Parathyroid adenoma (tissue), 2 donors: ENCODE measurements at regions not wholly inside any gene's neighbourhood (a gene's known extent, or its start where the extent isn't known, plus 50 kb on each side); places are given as distances from the start of the nearest gene placed in this dataset.

Source experiments
- H2AFZ ChIP-seq: fragments of 300-600 bp; sonication (generic); one replicate; pipeline ENCODE4 v1.7.0; 2017; ENCODE audit warnings: antibody characterized with exemption, mild to moderate bottlenecking
- H3K27ac ChIP-seq: fragments of 300-600 bp; sonication (generic); one replicate; pipeline ENCODE4 v1.7.0; 2017
- H3K27me3 ChIP-seq: fragments of 300-600 bp; sonication (generic); one replicate; pipeline ENCODE4 v1.7.0; 2017; ENCODE audit warnings: low read length; ENCODE audit not compliant: control insufficient read depth, insufficient read depth
- H3K36me3 ChIP-seq: fragments of 300-600 bp; sonication (generic); one replicate; pipeline ENCODE4 v1.7.0; 2017; ENCODE audit warnings: low read length; ENCODE audit not compliant: control insufficient read depth, insufficient read depth
- H3K4me1 ChIP-seq: fragments of 300-600 bp; sonication (generic); one replicate; pipeline ENCODE4 v1.7.0; 2017; ENCODE audit warnings: control low read depth
- H3K4me2 ChIP-seq: fragments of 300-600 bp; sonication (generic); one replicate; pipeline ENCODE4 v1.7.0; 2017; ENCODE audit warnings: low read length
- H3K4me3 ChIP-seq: fragments of 300-600 bp; sonication (generic); one replicate; pipeline ENCODE4 v1.7.0; 2017; ENCODE audit warnings: low read depth, low read length
- H3K79me2 ChIP-seq: fragments of 300-600 bp; sonication (generic); one replicate; pipeline ENCODE4 v1.7.0; 2017; ENCODE audit warnings: control low read depth
- H3K9ac ChIP-seq: fragments of 300-600 bp; sonication (generic); one replicate; pipeline ENCODE4 v1.7.0; 2017; ENCODE audit warnings: mild to moderate bottlenecking
- H3K9me3 ChIP-seq: fragments of 300-600 bp; sonication (generic); one replicate; pipeline ENCODE4 v1.7.0; 2017; ENCODE audit warnings: low read length; ENCODE audit not compliant: control insufficient read depth
- CTCF ChIP-seq: fragments of 300-600 bp; sonication (generic); IDR thresholded peaks from one replicate; pipeline ENCODE4 v1.7.0; 2017; ENCODE audit warnings: antibody characterized with exemption, mild to moderate bottlenecking
- donor health status: primary hyperparathyroidism.

GRCh38 chr3:99373088-99373845 is 265.1 kb upstream of the COL8A1 start:
- Histone ChIP-seq H3K9me3 (no peaks in the 10 kb centered on the region), H2AFZ (no peak overlapping the region), H3K27ac (no peak overlapping the region), H3K79me2 (no peaks in the 10 kb centered on the region), H3K36me3 (no peaks in the 10 kb centered on the region), H3K27me3 (no peaks in the 10 kb centered on the region), H3K4me1 (no peaks in the 10 kb centered on the region), H3K4me2 (no peak overlapping the region), H3K4me3 (no peak overlapping the region), H3K9ac (no peak overlapping the region)
- TF ChIP-seq CTCF, result no peak

- no peak overlapping the region for H3K4me3 ChIP-seq
- no peak overlapping the region for H2AFZ ChIP-seq
- no peak overlapping the region for H3K9ac ChIP-seq
- H3K4me2 ChIP-seq, result no peak overlapping the region
- no peak overlapping the region for H3K27ac ChIP-seq
- H3K79me2 ChIP-seq, result no peaks in the 10 kb centered on the region
- H3K27me3 ChIP-seq, result no peaks in the 10 kb centered on the region
- no peaks in the 10 kb centered on the region for H3K9me3 ChIP-seq
- no peaks in the 10 kb centered on the region for H3K4me1 ChIP-seq
- no peaks in the 10 kb centered on the region for H3K36me3 ChIP-seq
- TF ChIP-seq CTCF, result no peak
Observed at GRCh38 chr3:99366663-99367429, 271.5 kb upstream of the COL8A1 start.

GRCh38 chr3:99365979-99366378 is 272.4 kb upstream of the COL8A1 start:
- Histone ChIP-seq H3K4me3 (no peak overlapping the region), H3K4me2 (no peak overlapping the region), H3K27me3 (no peaks in the 10 kb centered on the region), H3K9me3 (no peaks in the 10 kb centered on the region), H3K4me1 (no peaks in the 10 kb centered on the region), H3K27ac (no peak overlapping the region), H2AFZ (no peak overlapping the region), H3K9ac (no peak overlapping the region), H3K79me2 (no peaks in the 10 kb centered on the region), H3K36me3 (no peaks in the 10 kb centered on the region)
- no peak for TF ChIP-seq CTCF

GRCh38 chr3:99365396-99365795 is 273.0 kb upstream of the COL8A1 start:
- no peak overlapping the region for H3K9ac ChIP-seq
- H3K27me3 ChIP-seq, result no peaks in the 10 kb centered on the region
- no peak overlapping the region for H3K4me3 ChIP-seq
- H2AFZ ChIP-seq, result no peak overlapping the region
- no peaks in the 10 kb centered on the region for H3K9me3 ChIP-seq
- no peak for TF ChIP-seq CTCF
- no peaks in the 10 kb centered on the region for H3K4me1 ChIP-seq
- no peak overlapping the region for H3K4me2 ChIP-seq
- no peak overlapping the region for H3K27ac ChIP-seq
- no peaks in the 10 kb centered on the region for H3K79me2 ChIP-seq
- H3K36me3 ChIP-seq, result no peaks in the 10 kb centered on the region
